Esophagus muscularis mucosa (tissue), 4 donors: ENCODE measurements at regions not wholly inside any gene's neighbourhood (a gene's known extent, or its start where the extent isn't known, plus 50 kb on each side); places are given as distances from the start of the nearest gene placed in this dataset.

Source experiments
- DNase-seq: peaks from one replicate; pipeline ENCODE4 v3.0.0-alpha.2; 2017; ENCODE audit errors: extremely low spot score
- H3K27ac ChIP-seq, 4 donors: fragments of 200-600 bp; sonication (generic); replicated peaks in 1 of 4; 1 replicate in 3 of 4; 2 replicates in 1 of 4; pipeline ENCODE4 v1.5.1; 2016 to 2019; ENCODE audit warnings: mild to moderate bottlenecking in 1 of 4
- H3K27me3 ChIP-seq, 4 donors: fragments of 200-600 bp; sonication (generic); one replicate each; pipeline versions ENCODE4 v1.5.1 to v1.6.0; 2016 to 2019
- H3K36me3 ChIP-seq, 4 donors: fragments of 200-600 bp; sonication (generic); one replicate each; pipeline ENCODE4 v1.5.1; 2016 to 2019
- H3K4me1 ChIP-seq, 4 donors: fragments of 200-600 bp; sonication (generic); one replicate each; pipeline ENCODE4 v1.5.1; 2016 to 2019
- H3K4me3 ChIP-seq, 4 donors: fragments of 200-600 bp; sonication (generic); 1 replicate in 2 of 4; 2 replicates in 2 of 4; pipeline ENCODE4 v1.5.1; 2016 to 2019; ENCODE audit warnings: mild to moderate bottlenecking in 4 of 4, moderate library complexity in 1 of 4
- H3K9me3 ChIP-seq, 4 donors: fragments of 200-600 bp; sonication (generic); 1 replicate in 3 of 4; 2 replicates in 1 of 4; pipeline ENCODE4 v1.5.1; 2016 to 2019
- EP300 ChIP-seq: sonication (generic); formaldehyde crosslinking; IDR thresholded peaks from one replicate; pipeline ENCODE4 v1.6.1; 2017; ENCODE audit warnings: antibody characterized with exemption
- POLR2A ChIP-seq: fragments of 450-650 bp; IDR thresholded peaks from one replicate; pipeline ENCODE4 v1.6.1; 2017; ENCODE audit warnings: antibody characterized with exemption, moderate library complexity, mild to moderate bottlenecking, low read depth
- POLR2AphosphoS5 ChIP-seq, 2 donors: sonication (generic); formaldehyde crosslinking; IDR thresholded peaks; one replicate each; pipeline ENCODE4 v1.6.1; 2017; ENCODE audit warnings: antibody characterized with exemption in 2 of 2
- WGBS: methylation state at CpG from one replicate; pipeline ENCODE4 v1.1.5; 2018; 5-methylcytosine and 5-hydroxymethylcytosine counted together
- intact Hi-C: fragments of 100-400 bp; cut with DNase I; formaldehyde crosslinking; loops from one replicate; pipeline ENCODE4 v1.15.1; 2023
- TF ChIP-seq, protein P1 (sequence below), 3 experiments: fragments of 200-600 bp in 2 of 3; fragments of 450-650 bp in 1 of 3; sonication (generic) in 2 of 3; IDR thresholded peaks; one replicate each; pipeline ENCODE4 v1.5.1; 2017 to 2019; ENCODE audit warnings: antibody characterized with exemption in 3 of 3, mild to moderate bottlenecking in 2 of 3, moderate library complexity in 1 of 3

DNA sequence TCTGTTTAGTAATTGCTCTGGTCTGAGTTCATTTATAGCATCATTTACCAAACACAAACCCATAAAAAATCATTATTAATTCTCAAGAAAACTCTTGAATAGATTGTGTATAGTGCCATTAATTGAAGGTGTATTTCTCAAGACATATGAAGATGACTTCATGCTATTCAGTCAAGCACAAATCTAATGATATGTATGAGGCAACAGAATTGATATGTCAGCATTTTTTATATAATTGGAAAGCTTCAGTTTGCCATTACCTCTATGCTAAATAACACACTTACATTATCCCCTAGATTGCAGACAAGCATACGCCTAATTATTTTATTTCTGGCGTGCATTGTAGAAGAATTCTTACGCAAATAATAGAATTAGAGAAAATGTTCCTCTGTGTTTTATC lies 461.8 kb downstream of the PDHA2 start:
- Histone ChIP-seq H3K4me1 (no peaks in the 10 kb centered on the region), H3K36me3 (no peaks in the 10 kb centered on the region), H3K9me3 (no peaks in the 10 kb centered on the region), H3K27ac (no peak overlapping the region), H3K27me3 (no peaks in the 10 kb centered on the region), H3K4me3 (no peak overlapping the region)
- DNase-seq: no peak
- TF ChIP-seq, protein P1, sequence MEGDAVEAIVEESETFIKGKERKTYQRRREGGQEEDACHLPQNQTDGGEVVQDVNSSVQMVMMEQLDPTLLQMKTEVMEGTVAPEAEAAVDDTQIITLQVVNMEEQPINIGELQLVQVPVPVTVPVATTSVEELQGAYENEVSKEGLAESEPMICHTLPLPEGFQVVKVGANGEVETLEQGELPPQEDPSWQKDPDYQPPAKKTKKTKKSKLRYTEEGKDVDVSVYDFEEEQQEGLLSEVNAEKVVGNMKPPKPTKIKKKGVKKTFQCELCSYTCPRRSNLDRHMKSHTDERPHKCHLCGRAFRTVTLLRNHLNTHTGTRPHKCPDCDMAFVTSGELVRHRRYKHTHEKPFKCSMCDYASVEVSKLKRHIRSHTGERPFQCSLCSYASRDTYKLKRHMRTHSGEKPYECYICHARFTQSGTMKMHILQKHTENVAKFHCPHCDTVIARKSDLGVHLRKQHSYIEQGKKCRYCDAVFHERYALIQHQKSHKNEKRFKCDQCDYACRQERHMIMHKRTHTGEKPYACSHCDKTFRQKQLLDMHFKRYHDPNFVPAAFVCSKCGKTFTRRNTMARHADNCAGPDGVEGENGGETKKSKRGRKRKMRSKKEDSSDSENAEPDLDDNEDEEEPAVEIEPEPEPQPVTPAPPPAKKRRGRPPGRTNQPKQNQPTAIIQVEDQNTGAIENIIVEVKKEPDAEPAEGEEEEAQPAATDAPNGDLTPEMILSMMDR (IDR thresholded peaks at IDR 0.05): no peak
- intact Hi-C loops: no loop called here
- WGBS: 94% methylated on average over 3 of the region's 3 CpGs

DNA sequence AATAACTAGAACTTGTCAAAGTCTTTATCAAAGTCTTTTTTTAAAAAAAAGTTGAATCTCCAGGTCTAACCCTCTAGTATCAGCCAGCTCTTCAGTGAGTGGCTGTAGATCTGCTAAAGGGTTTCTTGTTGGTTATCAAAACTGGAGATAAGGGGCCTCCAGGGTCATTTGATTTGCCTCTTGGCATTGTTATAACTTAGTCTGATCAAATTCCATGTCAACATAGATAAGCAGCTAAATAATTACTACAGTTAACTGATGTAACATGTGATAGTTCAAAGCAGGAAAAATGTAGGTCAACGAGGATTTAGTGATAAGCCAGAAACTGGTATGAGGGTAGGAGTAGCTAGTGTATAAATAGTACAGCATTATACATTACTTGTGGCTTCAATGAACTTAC lies 465.1 kb downstream of the PDHA2 start:
- Histone ChIP-seq H3K27me3 (no peaks in the 10 kb centered on the region), H3K4me1 (no peaks in the 10 kb centered on the region), H3K27ac (no peak overlapping the region), H3K36me3 (no peaks in the 10 kb centered on the region), H3K9me3 (no peaks in the 10 kb centered on the region), H3K4me3 (no peak overlapping the region)
- TF ChIP-seq EP300 (no peak), POLR2A (no peak), POLR2AphosphoS5 (IDR thresholded peaks at IDR 0.05) (no peak)
- TF ChIP-seq, protein P1 (IDR thresholded peaks at IDR 0.05): no peak
- intact Hi-C loops: no loop called here
- 42% methylated on average over 1 of the region's 1 CpG for WGBS
- DNase-seq: no peak

DNA sequence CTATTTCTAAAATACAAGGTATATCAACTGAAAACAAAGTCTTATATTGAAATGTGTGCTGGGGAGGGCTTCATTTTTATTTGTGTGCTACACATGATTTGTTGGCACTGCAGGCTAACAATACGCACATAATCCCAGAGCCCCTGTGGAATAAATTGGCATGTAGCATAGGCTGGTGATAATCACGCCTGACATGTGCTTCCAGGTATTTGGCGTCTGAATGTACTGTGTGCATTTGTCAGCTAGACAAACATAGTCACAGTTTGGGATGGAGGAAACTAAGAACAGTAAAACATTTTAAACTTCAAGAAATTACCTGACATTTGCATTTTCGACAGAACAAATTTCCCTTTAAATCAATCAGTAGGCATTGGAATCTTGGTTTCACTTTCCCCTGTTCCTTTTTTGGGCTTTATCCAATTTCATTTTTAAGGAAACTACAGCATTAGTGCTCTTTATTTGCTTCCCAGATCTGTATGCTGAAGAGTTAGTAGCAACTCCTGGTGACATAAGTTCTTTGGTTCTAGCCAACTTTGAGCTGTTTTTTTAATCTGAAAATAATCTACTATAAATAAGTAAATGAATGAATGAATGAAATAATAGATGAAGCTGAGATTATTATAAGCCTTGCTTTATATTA lies 472.3 kb downstream of the PDHA2 start:
- no peaks in the 10 kb centered on the region for H3K4me1 ChIP-seq
- no peaks in the 10 kb centered on the region for H3K36me3 ChIP-seq
- DNase-seq: no peak
- H3K27me3 ChIP-seq: no peaks in the 10 kb centered on the region
- no peaks in the 10 kb centered on the region for H3K9me3 ChIP-seq
- intact Hi-C loops: no loop called here
- H3K27ac ChIP-seq: no peak overlapping the region
- WGBS: 62% methylated on average over 4 of the region's 4 CpGs
- TF ChIP-seq POLR2AphosphoS5 (IDR thresholded peaks at IDR 0.05) (no peak), POLR2A (no peak), EP300 (no peak)
- TF ChIP-seq, protein P1 (IDR thresholded peaks at IDR 0.05): no peak
- peak overlapping the region in 3 of 4 donors; percentile 6 to 19 (median 13) for H3K4me3 ChIP-seq

DNA sequence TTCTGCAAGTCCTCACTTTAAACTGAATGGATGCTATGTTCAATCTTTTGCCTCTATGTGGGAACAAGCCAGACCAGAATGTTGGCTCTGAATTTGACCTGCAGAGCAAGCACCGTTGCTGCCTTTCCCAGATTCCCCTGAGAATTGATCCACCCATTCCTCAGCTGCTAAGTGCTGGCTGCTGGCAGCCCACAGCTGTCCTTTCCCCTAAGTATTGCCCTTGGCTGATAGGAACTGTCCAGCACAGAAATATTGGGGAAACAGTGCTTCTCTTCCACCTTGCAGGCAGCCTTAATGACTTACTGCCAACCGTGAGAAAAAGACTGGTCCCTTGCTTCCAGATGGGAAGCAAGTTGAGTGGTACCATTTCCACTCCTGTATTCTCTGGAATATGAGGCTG lies 475.9 kb downstream of the PDHA2 start:
- Histone ChIP-seq H3K36me3 (no peaks in the 10 kb centered on the region), H3K27me3 (no peaks in the 10 kb centered on the region), H3K27ac (no peak overlapping the region), H3K4me1 (no peaks in the 10 kb centered on the region), H3K9me3 (no peaks in the 10 kb centered on the region), H3K4me3 (no peak overlapping the region)
- intact Hi-C loops: no loop called here
- whole genome bisulfite sequencing: 33% methylated on average over 2 of the region's 2 CpGs
- DNase-seq: no peak
- TF ChIP-seq, protein P1 (IDR thresholded peaks at IDR 0.05): no peak

DNA sequence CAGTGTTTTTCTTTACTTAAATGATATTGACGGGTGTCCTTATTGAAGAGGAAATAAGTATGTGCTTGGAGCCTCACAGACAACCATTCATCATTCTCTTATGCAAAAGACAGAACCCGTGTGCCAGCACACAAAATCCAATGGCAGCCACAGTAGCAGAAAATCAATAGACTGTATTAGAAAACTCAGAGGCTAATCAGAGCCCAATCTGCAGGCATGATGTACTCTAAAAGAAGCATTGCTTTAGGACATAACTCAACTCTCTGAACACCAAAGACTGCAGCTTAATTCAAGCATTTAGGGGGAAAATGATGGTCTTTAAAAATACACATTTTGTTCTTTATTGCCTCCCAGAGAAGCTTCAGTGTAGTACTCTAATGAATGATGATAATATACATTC lies 476.9 kb downstream of the PDHA2 start:
- Histone ChIP-seq H3K36me3 (no peaks in the 10 kb centered on the region), H3K4me3 (no peak overlapping the region), H3K27me3 (no peaks in the 10 kb centered on the region), H3K27ac (no peak overlapping the region), H3K4me1 (no peaks in the 10 kb centered on the region), H3K9me3 (no peaks in the 10 kb centered on the region)
- TF ChIP-seq, protein P1 (IDR thresholded peaks at IDR 0.05): no peak
- TF ChIP-seq EP300 (no peak), POLR2AphosphoS5 (IDR thresholded peaks at IDR 0.05) (no peak)
- intact Hi-C loops: no loop called here
- no peak for DNase-seq
- 54% methylated on average over 2 of the region's 2 CpGs for WGBS
